GM10248 (cell line): ENCODE measurements at regions not wholly inside any gene's neighbourhood (a gene's known extent, or its start where the extent isn't known, plus 50 kb on each side); places are given as distances from the start of the nearest gene placed in this dataset.
A peak's percentile ranks its signal among the peaks of the same experiment; 100 is the strongest.

ENCODE experiments used
- CTCF ChIA-PET: fragments of 300-600 bp; sonication (Branson Sonifier 250); formaldehyde crosslinking; extraction: SDS; loops from one replicate; lab custom pipeline; 2021; ENCODE audit warnings: antibody characterized with exemption; lab: Yijun Ruan, JAX
- POLR2A ChIA-PET: fragments of 350-650 bp; sonication (Branson Sonifier 250); formaldehyde crosslinking; extraction: SDS; loops from one replicate; lab custom pipeline; 2020; ENCODE audit warnings: antibody characterized with exemption; lab: Yijun Ruan, JAX
- DNase-seq: peaks from one replicate; pipeline ENCODE4 v3.0.0; 2012; ENCODE audit errors: extremely low spot score
- CTCF ChIP-seq: IDR thresholded peaks from 2 replicates; pipeline ENCODE4 v1.5.1; 2012; ENCODE audit warnings: mild to moderate bottlenecking, low read depth; ENCODE audit errors: extremely low read depth, missing control alignments, control extremely low read depth

GRCh38 chr20:43843965-43844660 lies 70.5 kb upstream of the TOX2 start:
- no peak for TF ChIP-seq CTCF
- DNase-seq: no peak
- POLR2A ChIA-PET: no interaction called here
- CTCF ChIA-PET: interaction anchor here (1.4 to 1.9 kb wide), 2 partner anchors 16 to 76 kb away, joined by 4 read pairs; no protein-coding TSS in a partner anchor

- ChIA-PET POLR2A (interaction anchor here (1.1 kb wide), 1 partner anchor 10 kb away, joined by 3 read pairs; no protein-coding TSS in a partner anchor), CTCF (interaction anchor here (1.3 to 1.9 kb wide), 2 partner anchors 75 to 93 kb away, joined by 4 to 5 read pairs; no protein-coding TSS in a partner anchor)
- TF ChIP-seq CTCF: no peak
- DNase-seq: no peak
Observed at GRCh38 chr20:43843096-43843964, 71.3 kb upstream of the TOX2 start.

- ChIA-PET POLR2A (interaction anchor here (1.1 kb wide), 1 partner anchor 9 kb away, joined by 3 read pairs; no protein-coding TSS in a partner anchor), CTCF (interaction anchor here (1.3 to 1.9 kb wide), 3 partner anchors 14 to 92 kb away, joined by 4 to 5 read pairs (median 4); no protein-coding TSS in a partner anchor)
- TF ChIP-seq CTCF: no peak
- DNase-seq: no peak
Observed at GRCh38 chr20:43842126-43843020, 72.3 kb upstream of the TOX2 start.

GRCh38 chr20:43840382-43841070 lies 74.1 kb upstream of the TOX2 start:
- TF ChIP-seq CTCF: peak; percentile 45
- POLR2A ChIA-PET: no interaction called here
- peak; percentile 75 for DNase-seq
- CTCF ChIA-PET: interaction anchor here (0.8 to 2.5 kb wide), 18 partner anchors 10 to 243 kb away, joined by 3 to 15 read pairs (median 3); no protein-coding TSS in a partner anchor

- ChIA-PET POLR2A (no interaction called here), CTCF (interaction anchor here (0.8 to 2.5 kb wide), 18 partner anchors 9 to 243 kb away, joined by 3 to 15 read pairs (median 3); no protein-coding TSS in a partner anchor)
- peak; percentile 43 for DNase-seq
- no peak for TF ChIP-seq CTCF
Observed at GRCh38 chr20:43839793-43840199, 74.9 kb upstream of the TOX2 start.
